ENCODE measurements at regions not wholly inside any gene's neighbourhood (a gene's known extent, or its start where the extent isn't known, plus 50 kb on each side); places are given as distances from the start of the nearest gene placed in this dataset.

DNA sequence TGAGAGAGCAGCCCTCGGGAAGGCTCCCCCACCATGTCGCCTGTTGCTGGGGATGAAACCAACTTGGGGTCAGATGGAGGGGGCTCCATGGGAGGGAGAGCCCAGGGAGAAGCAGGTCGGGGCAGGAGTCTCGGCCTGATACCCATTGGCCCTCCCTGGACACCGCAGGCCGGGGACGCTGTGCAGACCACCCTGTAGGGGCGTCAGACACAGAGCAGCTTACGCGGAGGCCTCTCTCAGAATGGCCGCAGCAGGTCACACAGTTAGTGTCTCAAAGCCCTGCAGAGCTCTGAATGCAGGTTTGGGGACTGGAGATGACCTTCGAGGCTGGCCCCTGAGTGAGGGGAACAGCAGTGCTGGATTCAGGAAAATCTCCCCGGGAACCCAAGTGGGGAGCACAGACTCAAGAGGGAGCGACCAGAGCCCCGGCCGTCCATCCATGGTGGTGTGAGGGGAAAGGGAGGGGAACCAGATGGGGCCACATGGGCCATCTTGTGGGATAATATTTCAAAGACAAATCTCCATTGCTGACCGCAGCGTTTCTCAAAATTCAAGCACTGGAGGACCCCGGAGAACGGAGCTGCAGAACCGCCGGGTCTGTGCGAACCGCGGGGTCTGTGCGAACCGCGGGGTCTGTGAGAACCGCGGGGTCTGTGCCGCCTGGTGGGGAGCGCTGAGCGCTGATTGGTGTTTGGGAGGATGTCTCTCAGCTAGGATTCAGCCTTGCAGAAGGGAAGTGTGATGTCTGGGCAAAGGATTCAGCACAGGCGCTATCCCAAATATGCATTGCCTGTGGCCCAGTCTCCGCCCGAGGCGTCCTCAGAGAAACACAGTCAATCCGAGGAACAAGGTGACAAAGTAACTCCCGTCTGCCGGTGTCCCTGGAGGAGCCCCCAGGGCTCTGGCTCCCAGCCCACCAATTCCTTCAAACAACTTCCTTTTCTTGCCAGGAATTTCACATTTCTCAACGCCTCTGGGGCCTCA, 324.4 kb upstream of the RTL1 start (continued):
- no peak for TF ChIP-seq FOS (IDR thresholded peaks at IDR 0.05; ENCODE audit: low read depth, low read length)

- ATAC-seq (ENCODE audit: low read depth) (no peak), DNase-seq (no peak)
- H3K9me3 ChIP-seq (ENCODE audit: control insufficient read depth, insufficient read depth, low read length): no peaks in the 10 kb centered on the region
- H2AFZ ChIP-seq (replicated peaks; ENCODE audit: low read length, poor library complexity): no peak overlapping the region
- no peaks in the 10 kb centered on the region for H3K9me1 ChIP-seq (ENCODE audit: insufficient read depth, low read length)
- H4K20me1 ChIP-seq (ENCODE audit: insufficient read depth, low read length): no peaks in the 10 kb centered on the region
- in situ Hi-C loops (cut with MboI; ENCODE audit: low sequenced_read_pairs) (loop anchor here (25.0 kb wide), 2 partner anchors 517 to 817 kb away; no protein-coding TSS in a partner anchor), dilution Hi-C loops (cut with HindIII; ENCODE audit: low sequenced_read_pairs, unreplicated experiment) (no loop called here), intact Hi-C loops (cut with micrococcal nuclease) (no loop called here)
- ChIA-PET POLR2A (ENCODE audit: unreplicated experiment) (no interaction called here), CTCF (no interaction called here)
- no peaks in the 10 kb centered on the region for H3K4me1 ChIP-seq (ENCODE audit: control insufficient read depth, insufficient read depth, low read length)
- no peak overlapping the region for H4K8ac ChIP-seq (ENCODE audit: low read depth in 2 of 2, low read length in 2 of 2)
- no peak overlapping the region for H2BK15ac ChIP-seq (ENCODE audit: low read depth, low read length)
- WGBS, 2 experiments (ENCODE audit: extremely low coverage in 2 of 2, insufficient read length in 1 of 2): 86% methylated on average over 8 of the region's 17 CpGs; no CpG with 5 or more reads in 1 of the 2 experiments
- H2BK20ac ChIP-seq (ENCODE audit: low read depth, low read length): no peak overlapping the region
- H3K14ac ChIP-seq (replicated peaks; ENCODE audit: low read depth, low read length): no peak overlapping the region
- no peak overlapping the region for H2BK5ac ChIP-seq (ENCODE audit: low read depth, low read length, poor library complexity, severe bottlenecking)
- H3K36me3 ChIP-seq (ENCODE audit: control insufficient read depth, insufficient read depth, low read length): no peaks in the 10 kb centered on the region
- H2AK9ac ChIP-seq (replicated peaks; ENCODE audit: low read depth, low read length, poor library complexity): no peak overlapping the region
- H3K4me3 ChIP-seq (ENCODE audit: insufficient read depth, low read depth, low read length): no peak overlapping the region
- H3K4me2 ChIP-seq (ENCODE audit: low read depth, low read length): no peak overlapping the region
- no peak overlapping the region for H3K4ac ChIP-seq (ENCODE audit: low read depth, low read length)
- H3K23ac ChIP-seq (ENCODE audit: low read depth, low read length): no peak overlapping the region
- no peak overlapping the region for H3K9ac ChIP-seq (ENCODE audit: low read depth, low read length)
- H3K27me3 ChIP-seq (ENCODE audit: control insufficient read depth, insufficient read depth, low read length): peaks cover 10% of the 10 kb centered on the region; the same call in 1 of the 2 replicates
- H3K79me1 ChIP-seq (ENCODE audit: low read depth in 1 of 2, low read length in 2 of 2): no peaks in the 10 kb centered on the region
- no peak overlapping the region for H3K27ac ChIP-seq (ENCODE audit: insufficient read depth, low read length)
- no peak overlapping the region for H2BK120ac ChIP-seq (ENCODE audit: low read depth, low read length)
- no peak overlapping the region for H4K5ac ChIP-seq (ENCODE audit: low read depth, low read length)
- H4K91ac ChIP-seq (ENCODE audit: insufficient read depth, low read depth, low read length): no peak overlapping the region
- no peak overlapping the region for H2AK5ac ChIP-seq (ENCODE audit: low read depth, low read length)
- BruUV-seq (replicated peaks): no TSS peak
- no peak overlapping the region for H3K18ac ChIP-seq (ENCODE audit: low read depth, low read length)
- no peak overlapping the region for H3K56ac ChIP-seq (ENCODE audit: extremely low read depth, insufficient read depth, low read length)
- TF ChIP-seq RAD21 (IDR thresholded peaks at IDR 0.05; ENCODE audit: low read length): no peak
- TF ChIP-seq CEBPB (IDR thresholded peaks at IDR 0.05; ENCODE audit: low read depth, low read length): no peak
- no peak for TF ChIP-seq FOS (IDR thresholded peaks at IDR 0.05; ENCODE audit: low read depth, low read length)
- no peak for TF ChIP-seq ELK1 (IDR thresholded peaks at IDR 0.05; ENCODE audit: borderline replicate concordance, low read depth, low read length)
- TF ChIP-seq RFX5 (IDR thresholded peaks at IDR 0.05; ENCODE audit: low read depth, low read length): no peak
- TF ChIP-seq MAZ (IDR thresholded peaks at IDR 0.05; ENCODE audit: borderline replicate concordance, low read depth, low read length): no peak
- TF ChIP-seq RCOR1 (IDR thresholded peaks at IDR 0.05; ENCODE audit: insufficient replicate concordance, low read length): no peak
- TF ChIP-seq MXI1 (IDR thresholded peaks at IDR 0.05; ENCODE audit: borderline replicate concordance, low read depth, low read length): no peak
- TF ChIP-seq, protein P1, sequence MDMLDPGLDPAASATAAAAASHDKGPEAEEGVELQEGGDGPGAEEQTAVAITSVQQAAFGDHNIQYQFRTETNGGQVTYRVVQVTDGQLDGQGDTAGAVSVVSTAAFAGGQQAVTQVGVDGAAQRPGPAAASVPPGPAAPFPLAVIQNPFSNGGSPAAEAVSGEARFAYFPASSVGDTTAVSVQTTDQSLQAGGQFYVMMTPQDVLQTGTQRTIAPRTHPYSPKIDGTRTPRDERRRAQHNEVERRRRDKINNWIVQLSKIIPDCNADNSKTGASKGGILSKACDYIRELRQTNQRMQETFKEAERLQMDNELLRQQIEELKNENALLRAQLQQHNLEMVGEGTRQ (IDR thresholded peaks at IDR 0.05; ENCODE audit: low read depth, low read length): no peak
- TF ChIP-seq CHD1 (IDR thresholded peaks at IDR 0.05; ENCODE audit: low read depth, low read length): no peak
- TF ChIP-seq, protein P2, sequence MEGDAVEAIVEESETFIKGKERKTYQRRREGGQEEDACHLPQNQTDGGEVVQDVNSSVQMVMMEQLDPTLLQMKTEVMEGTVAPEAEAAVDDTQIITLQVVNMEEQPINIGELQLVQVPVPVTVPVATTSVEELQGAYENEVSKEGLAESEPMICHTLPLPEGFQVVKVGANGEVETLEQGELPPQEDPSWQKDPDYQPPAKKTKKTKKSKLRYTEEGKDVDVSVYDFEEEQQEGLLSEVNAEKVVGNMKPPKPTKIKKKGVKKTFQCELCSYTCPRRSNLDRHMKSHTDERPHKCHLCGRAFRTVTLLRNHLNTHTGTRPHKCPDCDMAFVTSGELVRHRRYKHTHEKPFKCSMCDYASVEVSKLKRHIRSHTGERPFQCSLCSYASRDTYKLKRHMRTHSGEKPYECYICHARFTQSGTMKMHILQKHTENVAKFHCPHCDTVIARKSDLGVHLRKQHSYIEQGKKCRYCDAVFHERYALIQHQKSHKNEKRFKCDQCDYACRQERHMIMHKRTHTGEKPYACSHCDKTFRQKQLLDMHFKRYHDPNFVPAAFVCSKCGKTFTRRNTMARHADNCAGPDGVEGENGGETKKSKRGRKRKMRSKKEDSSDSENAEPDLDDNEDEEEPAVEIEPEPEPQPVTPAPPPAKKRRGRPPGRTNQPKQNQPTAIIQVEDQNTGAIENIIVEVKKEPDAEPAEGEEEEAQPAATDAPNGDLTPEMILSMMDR (conservative IDR thresholded peaks at IDR 0.05; ENCODE audit: low read depth, low read length): no peak
These were observed 325.5 kb upstream of the RTL1 start for GRCh38 chr14:101228949-101229541.
